Globus pallidus (tissue), 1 donor: ENCODE measurements at regions not wholly inside any gene's neighbourhood (a gene's known extent, or its start where the extent isn't known, plus 50 kb on each side); places are given as distances from the start of the nearest gene placed in this dataset.

Experiments
- DNase-seq: peaks from one replicate; pipeline ENCODE4 v3.0.0-alpha.2; 2015; ENCODE audit warnings: low spot score

GRCh38 chr2:111652681-111653080, 231.3 kb downstream of the ANAPC1 start:
- no peak for DNase-seq

DNA sequence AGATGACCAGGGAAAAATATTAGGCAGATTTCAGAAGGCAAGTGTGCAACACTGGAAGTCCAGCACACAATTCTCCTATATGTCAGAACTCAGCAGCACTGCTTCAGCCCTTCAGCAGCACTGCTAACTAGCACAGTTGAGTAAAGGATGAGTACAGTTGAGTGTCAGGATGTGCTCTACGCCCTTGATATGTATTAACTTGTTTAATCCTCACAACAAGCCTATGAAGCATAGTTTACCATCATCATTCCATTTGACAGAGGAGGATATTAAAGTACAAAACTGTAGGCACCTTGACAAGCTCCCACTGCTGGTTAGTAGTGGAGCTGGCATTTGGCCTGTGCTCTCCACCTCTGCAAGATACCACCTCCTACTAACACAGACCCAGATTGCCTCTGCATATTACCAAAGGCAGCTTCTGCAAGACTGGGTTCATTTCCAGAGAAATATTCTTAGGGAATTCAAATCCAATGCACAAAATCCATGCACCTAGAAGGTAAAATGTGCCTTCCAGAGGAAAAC, 230.8 kb downstream of the ANAPC1 start:
- DNase-seq: no peak

GRCh38 chr2:111653913-111654312, 230.1 kb downstream of the ANAPC1 start:
- DNase-seq: no peak

GRCh38 chr2:111654829-111655228, 229.2 kb downstream of the ANAPC1 start:
- no peak for DNase-seq

GRCh38 chr2:111656436-111656835, 227.6 kb downstream of the ANAPC1 start:
- DNase-seq: no peak

DNA sequence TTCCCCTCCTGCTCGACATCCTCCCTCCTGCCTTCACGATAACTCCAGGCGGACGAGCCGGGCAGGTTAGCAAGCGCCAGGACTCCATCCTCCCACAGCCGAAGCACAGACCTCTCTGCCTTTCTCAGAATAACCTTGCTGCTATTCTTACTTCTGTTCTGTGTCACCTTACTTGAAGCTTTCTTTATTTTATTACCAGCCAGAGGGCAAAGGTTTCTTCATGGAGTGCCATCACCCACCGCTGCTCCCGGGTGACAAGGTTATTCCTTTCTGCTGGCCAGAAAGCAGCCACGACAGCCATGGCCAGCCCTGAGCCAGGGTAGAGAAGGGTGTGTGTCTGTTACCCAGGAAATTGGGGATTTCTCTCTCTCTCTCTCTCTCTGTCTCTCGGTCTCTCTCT, 227.1 kb downstream of the ANAPC1 start:
- DNase-seq: no peak

DNA sequence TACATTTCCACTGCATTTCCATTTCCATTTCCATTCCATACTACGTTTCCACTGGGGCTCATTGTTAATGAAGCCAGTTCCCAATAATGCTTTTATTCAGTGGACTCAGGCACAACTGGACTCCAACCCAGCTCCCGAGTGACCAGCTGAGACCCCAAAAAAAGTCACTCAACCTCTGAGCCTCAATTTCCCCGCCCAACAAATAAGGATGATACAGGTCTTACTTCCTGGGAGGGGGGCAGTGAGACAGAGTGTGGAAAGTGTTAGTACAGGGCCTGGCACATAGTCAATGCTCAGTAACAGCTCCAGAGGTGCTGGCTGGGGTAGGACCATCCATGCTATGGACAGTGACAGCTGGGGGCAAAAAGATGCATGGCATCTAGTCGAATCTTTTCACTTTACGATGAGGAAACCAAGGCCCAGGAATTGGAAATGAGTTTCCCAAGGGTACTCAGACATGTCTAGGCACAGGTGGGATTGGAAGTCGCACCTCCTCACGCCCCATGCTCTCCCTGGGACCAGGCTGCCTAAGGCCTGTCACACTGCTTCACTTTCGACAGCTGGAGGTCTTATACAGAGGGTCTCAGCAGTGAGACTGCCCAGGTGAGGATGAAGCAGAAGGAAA, 226.5 kb downstream of the ANAPC1 start:
- no peak for DNase-seq

- no peak for DNase-seq
Measured at GRCh38 chr2:111659361-111660333, 224.3 kb downstream of the ANAPC1 start.

GRCh38 chr2:111660811-111661210, 223.2 kb downstream of the ANAPC1 start:
- no peak for DNase-seq

- no peak for DNase-seq
Measured at GRCh38 chr2:111661286-111661940, 222.6 kb downstream of the ANAPC1 start.

DNA sequence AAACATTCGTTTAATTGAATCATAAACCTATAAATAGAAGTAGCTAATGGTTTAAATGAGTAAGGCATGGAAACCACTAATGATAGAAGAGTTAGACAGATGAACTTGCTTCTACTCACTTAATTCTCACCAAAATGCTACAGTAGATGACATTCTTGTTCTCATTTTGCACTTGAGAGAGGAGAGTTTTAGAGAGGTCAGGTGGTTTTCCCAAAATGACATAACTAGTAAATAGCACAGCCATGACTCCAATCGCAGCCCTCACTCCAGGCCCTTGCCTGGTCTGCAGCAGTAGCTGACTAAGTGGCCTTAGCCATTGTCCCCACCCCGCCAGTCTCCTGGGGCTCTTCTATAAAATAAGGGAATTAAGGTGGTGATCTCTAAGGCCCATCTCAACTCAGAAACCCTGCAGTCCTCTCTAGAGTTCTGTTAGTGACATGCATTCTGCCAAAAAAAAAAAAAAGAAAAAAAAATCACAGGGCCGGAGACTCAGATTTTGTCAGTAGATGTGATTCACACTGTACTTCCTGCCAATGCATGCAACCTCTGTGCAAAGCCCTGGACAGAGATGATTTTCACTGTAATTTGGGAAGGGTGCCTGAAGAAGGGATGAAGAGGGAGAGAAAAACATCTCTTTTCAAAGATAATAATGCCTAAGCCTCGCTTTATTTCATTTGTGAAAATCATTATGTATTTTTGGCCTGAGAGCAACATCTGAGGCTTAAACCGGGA, 221.8 kb downstream of the ANAPC1 start:
- DNase-seq: no peak

GRCh38 chr2:111662771-111663470, 221.1 kb downstream of the ANAPC1 start:
- DNase-seq: no peak

DNA sequence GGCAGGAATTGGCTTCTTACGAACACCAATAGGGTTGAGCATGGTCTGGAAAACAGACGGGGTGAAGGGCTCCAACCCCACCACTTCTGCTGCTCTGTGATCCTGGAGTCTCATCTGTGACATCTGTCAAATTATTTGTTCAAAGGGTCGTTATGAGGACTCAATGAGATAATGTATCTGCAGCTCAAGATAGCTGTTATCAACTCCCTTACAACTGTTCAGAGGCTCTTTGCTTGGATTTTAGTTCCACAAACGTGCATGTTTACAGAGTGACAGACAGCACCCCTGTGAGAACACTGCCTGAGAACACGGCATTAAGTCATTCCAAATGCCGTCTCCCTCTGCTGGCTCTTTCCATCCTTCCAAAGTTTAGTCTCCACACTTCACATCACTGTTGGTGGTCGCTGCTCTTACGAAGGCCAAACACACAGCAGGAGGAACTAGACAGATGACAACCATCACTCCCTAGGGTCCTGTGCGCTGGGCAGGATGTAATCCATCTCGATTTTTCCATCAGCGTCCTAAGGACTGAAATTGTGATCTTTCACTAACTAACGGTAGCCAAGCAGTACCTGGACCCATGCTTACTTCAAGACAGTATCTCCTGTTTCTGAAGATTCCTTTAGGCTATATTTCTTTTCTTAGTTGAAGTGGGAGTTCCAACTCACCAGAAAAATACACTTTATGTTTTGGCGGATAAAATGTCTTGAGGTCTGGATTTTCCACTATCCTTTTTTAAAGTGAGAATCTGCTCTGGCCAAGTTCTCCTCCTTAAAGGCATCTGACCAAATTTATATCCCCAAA, 220.3 kb downstream of the ANAPC1 start:
- no peak for DNase-seq

DNA sequence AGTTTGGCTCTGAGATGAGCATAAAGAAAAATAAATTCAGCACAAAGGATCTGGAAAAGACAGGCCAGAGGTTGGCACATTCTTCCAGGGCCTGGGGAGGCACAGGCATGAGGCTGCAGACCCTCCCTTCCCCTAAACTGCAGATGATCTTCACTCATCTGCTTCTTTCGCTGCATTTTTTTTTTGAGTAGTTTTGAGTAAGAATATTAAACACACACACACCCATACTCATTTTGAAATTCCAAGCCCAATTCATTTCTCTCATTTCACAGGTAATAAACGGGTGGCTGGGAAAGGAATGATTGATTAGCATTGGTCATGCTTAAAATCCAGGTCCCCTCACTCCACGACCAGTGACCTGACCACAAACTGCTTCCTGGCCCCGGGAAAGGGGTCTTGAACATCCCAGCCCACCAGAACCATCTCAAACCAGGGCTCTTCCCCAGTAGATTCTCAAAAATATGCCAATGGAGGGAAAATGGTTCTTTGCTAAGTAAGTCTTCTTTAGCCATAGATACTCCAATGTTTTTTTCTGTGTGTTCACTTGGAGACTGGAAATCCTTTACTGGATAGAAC, 219.6 kb downstream of the ANAPC1 start:
- no peak for DNase-seq

DNA sequence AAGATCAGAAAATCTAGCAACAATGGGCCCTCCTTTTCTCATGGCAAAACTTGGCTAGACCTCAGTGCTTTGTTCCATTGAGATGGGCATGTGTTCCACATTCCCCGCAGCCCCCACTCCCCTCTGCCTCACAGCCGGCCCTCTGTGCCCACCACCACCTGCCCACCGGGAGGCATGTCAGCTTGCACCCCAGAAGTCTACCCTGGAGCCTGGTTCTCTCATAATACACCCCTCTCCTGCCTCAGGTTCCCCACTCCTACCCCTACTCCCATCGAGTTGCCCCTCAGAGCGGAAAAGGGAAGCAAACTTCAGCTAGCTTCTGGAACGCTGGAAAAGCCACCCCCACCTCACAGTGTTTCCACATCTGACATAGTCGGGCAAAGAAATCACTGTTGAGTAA, 219.0 kb downstream of the ANAPC1 start:
- no peak for DNase-seq

DNA sequence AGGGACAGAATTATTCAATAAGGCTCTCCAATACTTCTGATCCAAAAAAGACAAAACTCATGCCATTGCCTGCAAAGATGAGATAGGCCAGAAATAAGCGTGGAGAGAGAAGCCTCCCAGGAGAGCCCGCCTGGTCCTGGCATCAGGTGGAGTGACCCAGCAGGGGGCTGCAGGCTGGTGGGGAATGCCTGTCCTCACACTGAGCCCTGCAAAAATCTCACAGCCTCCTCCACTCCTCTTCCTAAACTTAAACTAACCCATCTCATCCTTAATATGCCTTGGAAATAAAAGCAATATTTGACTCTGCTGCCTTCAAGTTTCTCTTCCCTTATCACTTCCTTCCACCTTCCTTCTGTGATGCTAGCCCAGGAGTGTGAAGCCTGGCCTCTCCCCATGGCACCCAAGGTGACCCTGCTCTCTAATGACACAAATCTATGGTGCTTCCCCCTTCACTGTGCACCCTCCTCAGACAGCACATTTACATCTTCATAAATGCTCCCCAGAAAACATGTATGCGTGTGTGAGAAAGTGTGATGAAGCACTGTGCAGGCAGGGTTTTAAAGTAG, 218.4 kb downstream of the ANAPC1 start:
- no peak for DNase-seq

- no peak for DNase-seq
Measured at GRCh38 chr2:111666160-111666559, 217.8 kb downstream of the ANAPC1 start.

DNA sequence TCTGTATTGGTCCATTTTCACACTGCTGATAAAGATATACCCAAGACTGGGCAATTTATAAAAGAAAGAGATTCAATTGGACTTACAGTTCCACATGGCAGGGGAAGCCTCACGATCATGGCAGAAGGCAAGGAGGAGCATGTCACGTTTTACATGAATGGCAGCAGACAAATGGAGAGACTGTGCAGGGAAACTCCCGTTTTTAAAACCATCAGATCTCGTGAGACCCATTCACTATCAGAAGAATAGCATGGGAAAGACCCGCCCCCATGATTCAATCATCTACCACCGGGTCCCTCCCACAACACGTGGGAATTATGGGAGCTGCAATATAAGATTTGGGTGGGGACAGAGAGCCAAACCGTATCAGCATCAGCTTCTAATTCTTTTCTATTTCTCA, 217.0 kb downstream of the ANAPC1 start:
- DNase-seq: no peak

DNA sequence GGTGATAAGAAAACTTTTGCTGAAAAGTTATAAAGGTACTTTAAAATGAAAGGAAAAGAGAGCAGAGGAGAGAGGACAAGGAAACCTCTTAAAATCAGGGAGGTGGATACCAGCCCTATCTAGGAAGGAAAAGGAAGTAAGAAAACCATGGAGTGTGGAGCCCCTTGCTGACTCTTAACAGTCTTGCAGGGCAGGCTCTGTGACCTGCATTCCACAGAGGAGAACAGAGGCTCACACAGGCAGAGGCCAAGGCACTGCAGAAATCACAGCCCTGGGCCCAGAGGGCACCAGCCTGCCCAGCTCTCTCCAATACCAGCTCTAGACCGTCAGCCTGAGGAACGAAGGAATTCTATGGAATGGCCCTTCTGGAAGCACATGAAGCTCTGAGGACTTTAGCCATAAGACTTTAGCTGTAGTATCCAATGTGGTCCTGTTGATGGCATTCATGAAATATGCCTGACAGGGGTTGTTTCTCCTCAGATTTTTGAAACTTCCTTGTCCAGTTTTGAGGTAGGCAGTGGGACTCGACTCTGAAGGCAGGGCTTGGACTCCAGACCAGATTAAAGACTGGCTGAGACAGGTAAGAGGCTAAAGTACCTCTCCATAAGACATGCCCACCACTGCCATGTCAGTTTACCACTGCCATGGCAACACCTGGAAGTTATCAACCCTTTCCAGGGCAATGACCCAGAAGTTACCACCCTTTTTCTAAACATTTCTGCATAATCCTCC, 216.3 kb downstream of the ANAPC1 start:
- no peak for DNase-seq
